Heart left ventricle (tissue), 13 donors: ENCODE measurements at regions not wholly inside any gene's neighbourhood (a gene's known extent, or its start where the extent isn't known, plus 50 kb on each side); places are given as distances from the start of the nearest gene placed in this dataset.

ENCODE experiments used
- CTCF ChIP-seq, 12 donors: fragments of 200-600 bp; sonication (generic) in 4 of 12; IDR thresholded peaks; one replicate each; pipeline versions ENCODE4 v1.5.0 to v1.8.0; 2018 to 2022; ENCODE audit warnings: antibody characterized with exemption in 12 of 12, mild to moderate bottlenecking in 5 of 12
- POLR2A ChIP-seq, 2 donors: fragments of 450-650 bp; IDR thresholded peaks; one replicate each; pipeline ENCODE4 v1.6.1; 2017; ENCODE audit warnings: antibody characterized with exemption in 2 of 2, mild to moderate bottlenecking in 2 of 2, moderate library complexity in 2 of 2
- donor health status: ischemic (EF 13 %, LVEDD 7.1; RV severe dilation, severe dysfunction).
- donor health status: DM: no; HTN: yes; CAD: no.
- donor health status: DM: no; HTN: no; CAD: no.
- donor health status: ischemic (EF 25% LVEDD 6.9; RV normal size, moderate dysfunction).
- donor health status: ischemic (EF 25% LVEDD 5.7; RV mildly dilated, moderate dysfunction).
- donor health status: ischemic (EF 35%, LVEDD 5.7; RV mildly dilated, moderate dysfunction).
- donor health status: nonischemic (EF 11% LVEDD 7.7; RV severe dilation, severe dysfunction).
- donor health status: DM: yes; HTN: yes; CAD: no.
- donor health status: PGD.
- donor health status: ischemic (EF 29% LVEDD 5.4; RV normal size, mild dysfunction).
- donor health status: nonischemic (EF 23%, LVEDD 6.1; RV moderate dilation, normal function).

DNA sequence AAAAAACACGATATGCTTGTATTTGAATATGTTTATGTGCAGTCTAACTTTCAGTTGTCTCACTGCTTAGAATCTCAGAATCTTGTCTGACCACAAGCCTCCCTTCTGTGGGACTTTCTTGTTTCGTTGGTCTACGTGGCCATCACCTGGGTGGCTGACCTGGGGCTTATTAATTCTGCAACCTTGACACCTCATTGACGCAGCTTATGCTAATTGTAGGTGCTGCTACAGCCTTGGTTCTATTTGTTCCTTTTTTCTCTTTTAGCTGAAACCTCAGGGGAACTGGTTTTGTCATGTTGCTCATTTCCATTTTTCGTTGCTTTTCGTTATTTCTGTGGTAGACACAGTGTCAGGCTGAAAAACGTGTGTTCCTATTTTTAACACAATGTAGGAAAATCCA is 273.7 kb downstream of the SLC4A3 start:
- TF ChIP-seq CTCF (IDR thresholded peaks at IDR 0.05) (no peak), POLR2A (IDR thresholded peaks at IDR 0.05) (no peak)
